CD14-positive monocyte (primary cell): ENCODE measurements at regions not wholly inside any gene's neighbourhood (a gene's known extent, or its start where the extent isn't known, plus 50 kb on each side); places are given as distances from the start of the nearest gene placed in this dataset.

ENCODE experiments used
- DNase-seq, 3 donors: peaks; one replicate each; pipeline ENCODE4 v3.0.0-alpha.2; 2011 to 2022
- H2AFZ ChIP-seq: 2 replicates; pipeline ENCODE4 v1.6.0; 2012; ENCODE audit warnings: mild to moderate bottlenecking, low read depth, low read length, inconsistent platforms; ENCODE audit not compliant: insufficient read depth, poor library complexity, severe bottlenecking
- H3K27ac ChIP-seq, 2 donors: 1 replicate in 1 of 2; 2 replicates in 1 of 2; pipeline ENCODE4 v1.5.1; 2012 to 2013; ENCODE audit warnings: low read length in 2 of 2, control low read depth in 1 of 2, inconsistent platforms in 1 of 2, low read depth in 1 of 2, mild to moderate bottlenecking in 1 of 2
- H3K27me3 ChIP-seq, 2 donors: one replicate each; pipeline versions ENCODE4 v1.6.0 to v1.6.1; 2011 to 2013; ENCODE audit warnings: low read length in 2 of 2; ENCODE audit not compliant: control insufficient read depth in 2 of 2, insufficient read depth in 2 of 2
- H3K36me3 ChIP-seq, 2 donors: replicated peaks in 1 of 2; 1 replicate in 1 of 2; 2 replicates in 1 of 2; pipeline versions ENCODE4 v1.5.1 to v1.6.1; 2012 to 2013; ENCODE audit warnings: low read length in 2 of 2, control low read depth in 1 of 2, inconsistent platforms in 1 of 2, mild to moderate bottlenecking in 1 of 2; ENCODE audit not compliant: insufficient read depth in 2 of 2, control insufficient read depth in 1 of 2
- H3K4me1 ChIP-seq, 2 donors: 1 replicate in 1 of 2; 2 replicates in 1 of 2; pipeline versions ENCODE4 v1.5.1 to v1.6.1; 2012 to 2013; ENCODE audit warnings: low read length in 2 of 2, control low read depth in 1 of 2, inconsistent platforms in 1 of 2, mild to moderate bottlenecking in 1 of 2, moderate library complexity in 1 of 2; ENCODE audit not compliant: insufficient read depth in 2 of 2, control insufficient read depth in 1 of 2
- H3K4me2 ChIP-seq: replicated peaks from 2 replicates; pipeline ENCODE3; 2012; ENCODE audit warnings: low read length, moderate library complexity, mild to moderate bottlenecking; ENCODE audit not compliant: poor library complexity, severe bottlenecking; ENCODE audit errors: extremely low read depth
- H3K4me3 ChIP-seq, 3 experiments: fragments of 200-600 bp in 1 of 3; sonication (generic) in 1 of 3; replicated peaks in 1 of 3; 1 replicate in 2 of 3; 2 replicates in 1 of 3; pipeline ENCODE4 v1.5.1; 2011 to 2013; ENCODE audit warnings: low read length in 3 of 3, mild to moderate bottlenecking in 3 of 3, control low read depth in 2 of 3, low read depth in 2 of 3, inconsistent platforms in 1 of 3, moderate library complexity in 1 of 3
- H3K79me2 ChIP-seq: 2 replicates; pipeline ENCODE4 v1.6.0; 2012; ENCODE audit warnings: mild to moderate bottlenecking, control low read depth, inconsistent platforms, low read length, moderate library complexity; ENCODE audit not compliant: insufficient read depth
- H3K9ac ChIP-seq: 2 replicates; pipeline ENCODE4 v1.6.0; 2017; ENCODE audit warnings: low read length, mild to moderate bottlenecking; ENCODE audit not compliant: insufficient read depth, poor library complexity, severe bottlenecking
- H3K9me3 ChIP-seq, 2 donors: replicated peaks in 1 of 2; 1 replicate in 1 of 2; 2 replicates in 1 of 2; pipeline versions ENCODE4 v1.5.1 to v1.6.1; 2012 to 2013; ENCODE audit warnings: low read length in 2 of 2, control low read depth in 1 of 2; ENCODE audit not compliant: control insufficient read depth in 1 of 2, insufficient read depth in 1 of 2
- H4K20me1 ChIP-seq: 2 replicates; pipeline ENCODE4 v1.6.0; 2012; ENCODE audit warnings: mild to moderate bottlenecking, low read length, control low read depth, moderate library complexity; ENCODE audit not compliant: insufficient read depth
- H3K27ac Mint-ChIP-seq, 7 donors: one replicate each; pipeline ENCODE4 v1.8.0; 2020; ENCODE audit warnings: mild to moderate bottlenecking in 7 of 7, mixed read lengths in 7 of 7, moderate library complexity in 6 of 7, inconsistent platforms in 2 of 7
- H3K27me3 Mint-ChIP-seq, 3 donors: one replicate each; pipeline ENCODE4 v1.8.0; 2021 to 2022; ENCODE audit warnings: low read depth in 3 of 3, mild to moderate bottlenecking in 3 of 3, mixed read lengths in 3 of 3, moderate library complexity in 3 of 3, inconsistent platforms in 1 of 3
- H3K36me3 Mint-ChIP-seq, 2 donors: one replicate each; pipeline ENCODE4 v1.8.0; 2020; ENCODE audit warnings: mixed read lengths in 2 of 2, inconsistent platforms in 1 of 2, mild to moderate bottlenecking in 1 of 2
- H3K4me1 Mint-ChIP-seq: one replicate; pipeline ENCODE4 v1.8.0; 2020; ENCODE audit warnings: mild to moderate bottlenecking, mixed read lengths
- H3K4me3 Mint-ChIP-seq, 2 donors: one replicate each; pipeline ENCODE4 v1.8.0; 2020; ENCODE audit warnings: mild to moderate bottlenecking in 2 of 2, mixed read lengths in 2 of 2, moderate library complexity in 1 of 2
- H3K9me3 Mint-ChIP-seq, 7 donors: one replicate each; pipeline ENCODE4 v1.8.0; 2020 to 2022; ENCODE audit warnings: mixed read lengths in 7 of 7, mild to moderate bottlenecking in 6 of 7, moderate library complexity in 6 of 7, inconsistent platforms in 2 of 7
- CTCF ChIP-seq: fragments of 200-600 bp; IDR thresholded peaks from one replicate; pipeline ENCODE4 v1.8.0; 2022; ENCODE audit warnings: antibody characterized with exemption, mild to moderate bottlenecking
- WGBS: methylation state at CpG from one replicate; pipeline ENCODE4 v1.1.5; 2013; ENCODE audit warnings: missing lambda C conversion rate; ENCODE audit not compliant: insufficient coverage; 5-methylcytosine and 5-hydroxymethylcytosine counted together
- intact Hi-C, 2 donors: fragments of 100-400 bp; cut with micrococcal nuclease; formaldehyde crosslinking; loops; one replicate each; pipeline versions ENCODE4 v1.15.0 to v1.15.1; 2023

- no CpG with 5 or more reads among the region's 2 CpGs for WGBS
- H3K27me3 Mint-ChIP-seq = peaks cover 0 to 1% (median 0%) of the 10 kb centered on the region in 3 donors
- peaks cover 0 to 5% (median 0%) of the 10 kb centered on the region in 7 donors for H3K9me3 Mint-ChIP-seq
- H3K4me1 Mint-ChIP-seq = no peaks in the 10 kb centered on the region
- TF ChIP-seq CTCF = no peak
- no peak overlapping the region for H3K4me3 Mint-ChIP-seq
- no peaks in the 10 kb centered on the region for H3K79me2 ChIP-seq
- no peaks in the 10 kb centered on the region for H3K9me3 ChIP-seq
- intact Hi-C loops = no loop called here
- H3K36me3 Mint-ChIP-seq = no peaks in the 10 kb centered on the region
- no peaks in the 10 kb centered on the region for H3K4me1 ChIP-seq
- no peak overlapping the region for H2AFZ ChIP-seq
- no peak overlapping the region for H3K27ac ChIP-seq
- no peak for DNase-seq
- H3K27me3 ChIP-seq = no peaks in the 10 kb centered on the region
- H4K20me1 ChIP-seq = no peaks in the 10 kb centered on the region
- no peak overlapping the region for H3K9ac ChIP-seq
- H3K36me3 ChIP-seq = no peaks in the 10 kb centered on the region
- H3K4me3 ChIP-seq = no peak overlapping the region
- no peak overlapping the region for H3K4me2 ChIP-seq
- H3K27ac Mint-ChIP-seq = no peak overlapping the region
Observed at GRCh38 chr5:89932771-89933181, 476.8 kb downstream of the CETN3 start.

GRCh38 chr5:89930591-89931392 is 478.8 kb downstream of the CETN3 start:
- H3K4me1 ChIP-seq = no peaks in the 10 kb centered on the region
- H2AFZ ChIP-seq = no peak overlapping the region
- intact Hi-C loops = no loop called here
- H3K27ac ChIP-seq = no peak overlapping the region
- Mint-ChIP-seq H3K36me3 (no peaks in the 10 kb centered on the region), H3K27me3 (peaks cover 0 to 1% (median 0%) of the 10 kb centered on the region in 3 donors), H3K27ac (no peak overlapping the region), H3K4me3 (no peak overlapping the region), H3K9me3 (peaks cover 0 to 8% (median 0%) of the 10 kb centered on the region in 7 donors), H3K4me1 (no peaks in the 10 kb centered on the region)
- no peaks in the 10 kb centered on the region for H3K36me3 ChIP-seq
- TF ChIP-seq CTCF = no peak
- H3K27me3 ChIP-seq = no peaks in the 10 kb centered on the region
- H3K9me3 ChIP-seq = no peaks in the 10 kb centered on the region
- H3K9ac ChIP-seq = no peak overlapping the region
- H3K4me2 ChIP-seq = no peak overlapping the region
- DNase-seq = no peak
- H3K79me2 ChIP-seq = no peaks in the 10 kb centered on the region
- WGBS = no CpG with 5 or more reads among the region's 5 CpGs
- no peak overlapping the region for H3K4me3 ChIP-seq
- H4K20me1 ChIP-seq = no peaks in the 10 kb centered on the region
